Suprapubic skin (tissue), 4 donors: ENCODE measurements at regions not wholly inside any gene's neighbourhood (a gene's known extent, or its start where the extent isn't known, plus 50 kb on each side); places are given as distances from the start of the nearest gene placed in this dataset.

Experiments
- CTCF ChIP-seq, 2 donors: fragments of 200-600 bp in 1 of 2; fragments of 450-650 bp in 1 of 2; sonication (generic) in 1 of 2; IDR thresholded peaks; one replicate each; pipeline ENCODE4 v1.5.1; 2016 to 2019; ENCODE audit warnings: antibody characterized with exemption in 2 of 2, mild to moderate bottlenecking in 1 of 2, moderate library complexity in 1 of 2
- EP300 ChIP-seq: sonication (generic); formaldehyde crosslinking; IDR thresholded peaks from one replicate; pipeline ENCODE4 v1.6.1; 2017; ENCODE audit warnings: antibody characterized with exemption
- POLR2AphosphoS5 ChIP-seq, 3 donors: sonication (generic); formaldehyde crosslinking; IDR thresholded peaks; one replicate each; pipeline ENCODE4 v1.6.1; 2017; ENCODE audit warnings: antibody characterized with exemption in 3 of 3

- TF ChIP-seq CTCF (IDR thresholded peaks at IDR 0.05) (no peak), POLR2AphosphoS5 (IDR thresholded peaks at IDR 0.05) (no peak), EP300 (no peak)
Measured at GRCh38 chr22:47567126-47568090, 805.0 kb downstream of the TBC1D22A start.
